OCI-LY3 (cell line): ENCODE measurements at regions not wholly inside any gene's neighbourhood (a gene's known extent, or its start where the extent isn't known, plus 50 kb on each side); places are given as distances from the start of the nearest gene placed in this dataset.

Experiments
- EZH2phosphoT487 ChIP-seq: fragments of 200-600 bp; shearing (Covaris generic); IDR thresholded peaks from 2 replicates; pipeline ENCODE4 v1.6.1; 2018; ENCODE audit warnings: antibody characterized with exemption, mixed run types, low read depth
- TF ChIP-seq, protein P1 (sequence below): fragments of 200-600, 300-600 bp; sonication (generic); IDR thresholded peaks from 2 replicates; pipeline ENCODE4 v1.5.1; 2014; ENCODE audit warnings: antibody characterized with exemption, low read length, low read depth

DNA sequence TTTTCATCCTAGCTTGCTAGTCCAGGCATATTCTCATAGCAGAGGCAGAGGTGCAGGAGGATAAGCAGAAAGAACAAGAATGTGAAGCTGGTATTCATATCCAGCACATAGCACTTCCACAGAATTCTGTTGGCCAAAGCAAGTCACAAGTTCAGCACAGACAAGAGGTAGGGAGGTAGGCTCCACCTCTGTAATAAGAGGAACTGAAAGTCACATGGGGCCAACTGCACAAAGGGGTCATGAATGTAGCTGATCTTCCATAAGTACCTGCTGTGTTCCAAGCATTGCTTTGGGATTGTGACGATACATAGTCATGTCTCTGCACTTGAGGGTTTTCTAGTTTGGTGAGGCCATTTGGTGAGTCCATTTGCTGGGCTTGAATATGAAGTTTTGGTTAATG is 110.8 kb upstream of the MPHOSPH6 start:
- TF ChIP-seq, protein P1, sequence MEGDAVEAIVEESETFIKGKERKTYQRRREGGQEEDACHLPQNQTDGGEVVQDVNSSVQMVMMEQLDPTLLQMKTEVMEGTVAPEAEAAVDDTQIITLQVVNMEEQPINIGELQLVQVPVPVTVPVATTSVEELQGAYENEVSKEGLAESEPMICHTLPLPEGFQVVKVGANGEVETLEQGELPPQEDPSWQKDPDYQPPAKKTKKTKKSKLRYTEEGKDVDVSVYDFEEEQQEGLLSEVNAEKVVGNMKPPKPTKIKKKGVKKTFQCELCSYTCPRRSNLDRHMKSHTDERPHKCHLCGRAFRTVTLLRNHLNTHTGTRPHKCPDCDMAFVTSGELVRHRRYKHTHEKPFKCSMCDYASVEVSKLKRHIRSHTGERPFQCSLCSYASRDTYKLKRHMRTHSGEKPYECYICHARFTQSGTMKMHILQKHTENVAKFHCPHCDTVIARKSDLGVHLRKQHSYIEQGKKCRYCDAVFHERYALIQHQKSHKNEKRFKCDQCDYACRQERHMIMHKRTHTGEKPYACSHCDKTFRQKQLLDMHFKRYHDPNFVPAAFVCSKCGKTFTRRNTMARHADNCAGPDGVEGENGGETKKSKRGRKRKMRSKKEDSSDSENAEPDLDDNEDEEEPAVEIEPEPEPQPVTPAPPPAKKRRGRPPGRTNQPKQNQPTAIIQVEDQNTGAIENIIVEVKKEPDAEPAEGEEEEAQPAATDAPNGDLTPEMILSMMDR, result no peak
- no peak for TF ChIP-seq EZH2phosphoT487
